Lower leg skin (tissue), 4 donors: ENCODE measurements at regions not wholly inside any gene's neighbourhood (a gene's known extent, or its start where the extent isn't known, plus 50 kb on each side); places are given as distances from the start of the nearest gene placed in this dataset.

ENCODE experiments used
- DNase-seq, 2 donors: peaks; one replicate each; pipeline ENCODE4 v3.0.0-alpha.2; 2019; ENCODE audit warnings: low spot score in 2 of 2
- H3K4me3 ChIP-seq: fragments of 200-600 bp; sonication (generic); 2 replicates; pipeline ENCODE4 v1.5.1; 2017; ENCODE audit warnings: mild to moderate bottlenecking, low read depth; ENCODE audit not compliant: poor library complexity, severe bottlenecking
- POLR2A ChIP-seq, 2 donors: fragments of 450-650 bp; IDR thresholded peaks; one replicate each; pipeline ENCODE4 v1.6.1; 2016 to 2017; ENCODE audit warnings: antibody characterized with exemption in 2 of 2, mild to moderate bottlenecking in 1 of 2, moderate library complexity in 1 of 2
- WGBS, 2 donors: methylation state at CpG; one replicate each; pipeline ENCODE4 v1.1.5; 2018; 5-methylcytosine and 5-hydroxymethylcytosine counted together
- intact Hi-C: fragments of 100-400 bp; cut with DNase I; formaldehyde crosslinking; loops from one replicate; pipeline ENCODE4 v1.15.0; 2023; ENCODE audit warnings: low total_unique reads
- TF ChIP-seq, protein P1 (sequence below), 3 donors: fragments of 450-650 bp; IDR thresholded peaks; one replicate each; pipeline ENCODE4 v1.5.1; 2016; ENCODE audit warnings: antibody characterized with exemption in 3 of 3, mild to moderate bottlenecking in 3 of 3, moderate library complexity in 2 of 3

- intact Hi-C loops: no loop called here
- WGBS, 2 donors: 65 to 68% methylated on average over 6 of the region's 6 CpGs
- no peak for DNase-seq
- no peak overlapping the region for H3K4me3 ChIP-seq
- TF ChIP-seq, protein P1, sequence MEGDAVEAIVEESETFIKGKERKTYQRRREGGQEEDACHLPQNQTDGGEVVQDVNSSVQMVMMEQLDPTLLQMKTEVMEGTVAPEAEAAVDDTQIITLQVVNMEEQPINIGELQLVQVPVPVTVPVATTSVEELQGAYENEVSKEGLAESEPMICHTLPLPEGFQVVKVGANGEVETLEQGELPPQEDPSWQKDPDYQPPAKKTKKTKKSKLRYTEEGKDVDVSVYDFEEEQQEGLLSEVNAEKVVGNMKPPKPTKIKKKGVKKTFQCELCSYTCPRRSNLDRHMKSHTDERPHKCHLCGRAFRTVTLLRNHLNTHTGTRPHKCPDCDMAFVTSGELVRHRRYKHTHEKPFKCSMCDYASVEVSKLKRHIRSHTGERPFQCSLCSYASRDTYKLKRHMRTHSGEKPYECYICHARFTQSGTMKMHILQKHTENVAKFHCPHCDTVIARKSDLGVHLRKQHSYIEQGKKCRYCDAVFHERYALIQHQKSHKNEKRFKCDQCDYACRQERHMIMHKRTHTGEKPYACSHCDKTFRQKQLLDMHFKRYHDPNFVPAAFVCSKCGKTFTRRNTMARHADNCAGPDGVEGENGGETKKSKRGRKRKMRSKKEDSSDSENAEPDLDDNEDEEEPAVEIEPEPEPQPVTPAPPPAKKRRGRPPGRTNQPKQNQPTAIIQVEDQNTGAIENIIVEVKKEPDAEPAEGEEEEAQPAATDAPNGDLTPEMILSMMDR (IDR thresholded peaks at IDR 0.05): no peak
- TF ChIP-seq POLR2A (IDR thresholded peaks at IDR 0.05): no peak
These were observed 738.4 kb upstream of the ALCAM start for GRCh38 chr3:104628185-104628789.

DNA sequence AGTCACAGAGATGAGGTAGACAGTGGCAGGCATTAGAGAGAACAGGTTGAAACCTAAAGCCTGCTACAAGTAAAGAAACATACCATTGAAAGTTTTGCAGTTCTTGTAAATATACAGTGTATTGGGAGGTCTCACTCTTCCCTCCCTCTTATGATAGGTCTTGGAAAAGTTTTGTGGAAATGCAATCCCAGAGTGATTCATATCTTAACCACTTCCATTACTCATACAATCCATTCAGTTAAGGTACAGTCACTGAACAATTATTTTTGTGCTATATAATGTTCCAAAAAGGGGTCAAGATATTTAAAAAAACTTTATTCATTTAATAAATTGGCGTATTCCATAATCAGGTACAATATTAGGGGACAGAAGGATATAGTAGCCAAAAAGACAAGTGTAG, 737.7 kb upstream of the ALCAM start:
- no peak overlapping the region for H3K4me3 ChIP-seq
- TF ChIP-seq, protein P1 (IDR thresholded peaks at IDR 0.05): no peak
- no peak for TF ChIP-seq POLR2A (IDR thresholded peaks at IDR 0.05)
- intact Hi-C loops: no loop called here
- WGBS, 2 donors: 48 to 89% methylated on average over 1 of the region's 1 CpG
- DNase-seq: no peak

DNA sequence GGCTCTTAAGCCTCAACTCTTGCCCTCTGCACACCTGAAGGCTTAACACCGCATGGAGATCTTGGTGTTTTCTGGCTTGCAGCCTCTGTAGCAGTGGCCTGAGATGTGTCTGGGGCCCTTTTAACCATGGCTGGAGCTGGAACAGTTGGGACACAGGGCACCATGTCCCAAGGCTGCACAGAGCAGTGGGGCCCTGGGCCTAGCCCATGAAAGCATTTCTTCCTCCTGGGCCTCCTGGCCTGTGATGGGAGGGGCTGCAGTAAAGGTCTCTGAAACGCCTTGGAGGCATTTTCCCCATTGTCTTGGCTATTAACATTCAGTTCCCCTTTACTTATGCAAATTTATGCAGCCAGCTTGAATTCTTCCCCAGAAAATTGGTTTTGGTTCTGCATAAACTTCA, 735.5 kb upstream of the ALCAM start:
- no peak overlapping the region for H3K4me3 ChIP-seq
- no peak for DNase-seq
- intact Hi-C loops: no loop called here
- 76 to 88% methylated on average over 2 of the region's 2 CpGs for WGBS, 2 donors
- TF ChIP-seq, protein P1 (IDR thresholded peaks at IDR 0.05): no peak
- TF ChIP-seq POLR2A (IDR thresholded peaks at IDR 0.05): no peak

DNA sequence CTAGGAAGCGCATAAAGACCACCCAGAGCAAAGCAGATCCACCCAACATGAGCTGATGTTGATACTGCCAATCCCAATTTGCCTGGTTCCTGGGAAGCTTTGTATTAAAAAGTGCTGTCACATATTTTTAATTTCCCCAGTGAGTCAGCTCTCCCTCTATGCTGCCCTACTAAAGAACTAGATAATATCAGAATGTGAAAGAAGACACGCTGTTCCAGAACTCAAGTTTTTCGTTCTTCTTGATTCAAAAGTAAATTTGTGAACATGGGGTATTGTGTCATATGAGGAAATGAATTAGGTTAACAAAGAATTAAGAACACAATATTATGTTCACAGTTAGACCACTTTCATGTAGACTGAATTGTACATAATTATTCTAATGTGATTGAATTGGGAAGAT, 734.2 kb upstream of the ALCAM start:
- WGBS, 2 donors: 82 to 85% methylated on average over 3 of the region's 3 CpGs
- intact Hi-C loops: no loop called here
- no peak for DNase-seq
- H3K4me3 ChIP-seq: no peak overlapping the region
- TF ChIP-seq POLR2A (IDR thresholded peaks at IDR 0.05): no peak
- TF ChIP-seq, protein P1 (IDR thresholded peaks at IDR 0.05): no peak

DNA sequence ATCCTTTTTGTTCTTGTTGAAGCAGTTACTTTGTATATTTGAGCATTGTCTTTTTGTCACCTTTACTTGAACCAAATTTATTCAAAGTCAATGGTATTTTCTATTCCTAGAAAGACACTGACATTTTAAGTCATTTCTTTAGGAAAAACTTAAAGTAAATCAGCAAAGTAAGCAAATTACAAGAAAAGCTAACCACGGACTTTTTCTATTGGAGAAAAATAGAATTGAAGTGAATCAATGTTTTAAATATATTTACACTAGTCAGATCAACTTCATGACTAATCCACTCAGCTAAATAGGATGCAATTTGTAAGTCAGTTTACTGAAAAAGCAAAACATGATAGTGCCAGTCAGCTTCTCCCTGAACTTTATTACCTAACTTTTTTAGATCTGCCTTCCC, 733.8 kb upstream of the ALCAM start:
- DNase-seq: no peak
- WGBS, 2 donors: 79 to 80% methylated on average over 1 of the region's 1 CpG
- no peak overlapping the region for H3K4me3 ChIP-seq
- intact Hi-C loops: no loop called here
- no peak for TF ChIP-seq POLR2A (IDR thresholded peaks at IDR 0.05)
- TF ChIP-seq, protein P1 (IDR thresholded peaks at IDR 0.05): no peak
